MM.1S (cell line): ENCODE measurements at regions not wholly inside any gene's neighbourhood (a gene's known extent, or its start where the extent isn't known, plus 50 kb on each side); places are given as distances from the start of the nearest gene placed in this dataset.
"Not testable (repeated sequence)": the region's sequence is repeated elsewhere in the genome, so short reads cannot be mapped to it uniquely, and the experiment has no call there.

ENCODE experiments used
- EZH2 ChIP-seq: fragments of 300-600 bp; sonication (generic); optimal IDR thresholded peaks from 2 replicates; pipeline ENCODE3; 2017; ENCODE audit warnings: low read depth, mild to moderate bottlenecking, antibody characterized with exemption, low read length, mixed read lengths
- EZH2phosphoT487 ChIP-seq: fragments of 300-600 bp; sonication (generic); IDR thresholded peaks from 2 replicates; pipeline ENCODE4 v1.6.1; 2018; ENCODE audit warnings: antibody characterized with exemption, low read length
- TF ChIP-seq, protein P1 (sequence below): fragments of 300-600 bp; sonication (generic); IDR thresholded peaks from 2 replicates; pipeline ENCODE4 v1.5.1; 2016; ENCODE audit warnings: antibody characterized with exemption, low read length, mixed read lengths

DNA sequence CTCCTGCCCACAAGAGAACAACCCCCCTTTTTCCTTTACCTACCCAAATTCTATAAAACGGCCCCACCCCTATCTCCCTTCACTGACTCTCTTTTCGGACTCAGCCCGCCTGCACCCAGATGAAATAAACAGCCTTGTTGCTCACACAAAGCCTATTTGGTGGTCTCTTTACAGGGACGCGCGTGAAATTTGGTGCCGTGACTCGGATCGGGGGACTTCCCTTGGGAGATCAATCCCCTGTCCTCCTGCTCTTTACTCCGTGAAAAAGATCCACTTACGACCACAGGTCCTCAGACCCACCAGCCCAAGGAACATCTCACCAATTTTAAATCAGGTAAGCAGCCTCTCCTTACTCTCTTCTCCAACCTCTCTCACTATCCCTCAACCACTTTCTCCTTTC, 209.8 kb downstream of the PCDH20 start:
- TF ChIP-seq, protein P1, sequence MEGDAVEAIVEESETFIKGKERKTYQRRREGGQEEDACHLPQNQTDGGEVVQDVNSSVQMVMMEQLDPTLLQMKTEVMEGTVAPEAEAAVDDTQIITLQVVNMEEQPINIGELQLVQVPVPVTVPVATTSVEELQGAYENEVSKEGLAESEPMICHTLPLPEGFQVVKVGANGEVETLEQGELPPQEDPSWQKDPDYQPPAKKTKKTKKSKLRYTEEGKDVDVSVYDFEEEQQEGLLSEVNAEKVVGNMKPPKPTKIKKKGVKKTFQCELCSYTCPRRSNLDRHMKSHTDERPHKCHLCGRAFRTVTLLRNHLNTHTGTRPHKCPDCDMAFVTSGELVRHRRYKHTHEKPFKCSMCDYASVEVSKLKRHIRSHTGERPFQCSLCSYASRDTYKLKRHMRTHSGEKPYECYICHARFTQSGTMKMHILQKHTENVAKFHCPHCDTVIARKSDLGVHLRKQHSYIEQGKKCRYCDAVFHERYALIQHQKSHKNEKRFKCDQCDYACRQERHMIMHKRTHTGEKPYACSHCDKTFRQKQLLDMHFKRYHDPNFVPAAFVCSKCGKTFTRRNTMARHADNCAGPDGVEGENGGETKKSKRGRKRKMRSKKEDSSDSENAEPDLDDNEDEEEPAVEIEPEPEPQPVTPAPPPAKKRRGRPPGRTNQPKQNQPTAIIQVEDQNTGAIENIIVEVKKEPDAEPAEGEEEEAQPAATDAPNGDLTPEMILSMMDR, result not testable (repeated sequence)
- not testable (repeated sequence) for TF ChIP-seq EZH2, EZH2phosphoT487
